GM18517 (cell line): ENCODE measurements at regions not wholly inside any gene's neighbourhood (a gene's known extent, or its start where the extent isn't known, plus 50 kb on each side); places are given as distances from the start of the nearest gene placed in this dataset.

Experiments
- ATAC-seq: cut with Tn5 transposase; IDR thresholded peaks from one replicate; pipeline ENCODE4 v1.9.1; 2021; ENCODE audit warnings: mild to moderate bottlenecking, moderate library complexity; ENCODE audit not compliant: unreplicated experiment

- ATAC-seq = no peak
These were observed 364.0 kb downstream of the TMA16 start for GRCh38 chr4:163858515-163858914.

GRCh38 chr4:163863082-163863481 is 368.6 kb downstream of the TMA16 start:
- ATAC-seq = no peak

GRCh38 chr4:163865010-163865409 is 370.5 kb downstream of the TMA16 start:
- no peak for ATAC-seq

GRCh38 chr4:163866728-163867315 is 372.3 kb downstream of the TMA16 start:
- ATAC-seq = peak; percentile 56

- ATAC-seq = no peak
These were observed 374.0 kb downstream of the TMA16 start for GRCh38 chr4:163868445-163868844.

- no peak for ATAC-seq
These were observed 376.6 kb downstream of the TMA16 start for GRCh38 chr4:163871078-163871477.

GRCh38 chr4:163875327-163875726 is 380.8 kb downstream of the TMA16 start:
- no peak for ATAC-seq

- ATAC-seq = no peak
These were observed 384.0 kb downstream of the TMA16 start for GRCh38 chr4:163878336-163879121.

- ATAC-seq = no peak
These were observed 397.9 kb downstream of the TMA16 start for GRCh38 chr4:163892417-163892816.

- ATAC-seq = no peak
These were observed 401.0 kb downstream of the TMA16 start for GRCh38 chr4:163895378-163896005.

- no peak for ATAC-seq
These were observed 406.8 kb downstream of the TMA16 start for GRCh38 chr4:163901319-163901718.

- no peak for ATAC-seq
These were observed 407.9 kb downstream of the TMA16 start for GRCh38 chr4:163902417-163902816.

GRCh38 chr4:163911891-163912290 is 417.4 kb downstream of the TMA16 start:
- no peak for ATAC-seq

GRCh38 chr4:163913571-163913970 is 419.1 kb downstream of the TMA16 start:
- no peak for ATAC-seq

GRCh38 chr4:163915896-163916295 is 421.4 kb downstream of the TMA16 start:
- no peak for ATAC-seq

GRCh38 chr4:163920426-163920825 is 425.9 kb downstream of the TMA16 start:
- no peak for ATAC-seq

- no peak for ATAC-seq
These were observed 427.8 kb downstream of the TMA16 start for GRCh38 chr4:163922302-163922701.

GRCh38 chr4:163923092-163923491 is 428.6 kb downstream of the TMA16 start:
- no peak for ATAC-seq

GRCh38 chr4:163930086-163930485 is 435.6 kb downstream of the TMA16 start:
- ATAC-seq = no peak

GRCh38 chr4:163932504-163932903 is 438.0 kb downstream of the TMA16 start:
- no peak for ATAC-seq

- ATAC-seq = no peak
These were observed 445.1 kb downstream of the TMA16 start for GRCh38 chr4:163939597-163939996.
